HepG2 (cell line): ENCODE measurements at regions not wholly inside any gene's neighbourhood (a gene's known extent, or its start where the extent isn't known, plus 50 kb on each side); places are given as distances from the start of the nearest gene placed in this dataset.

Experiments used
- ATAC-seq: fragments of 200-7000 bp; cut with Tn5 transposase; 3 replicates; pipeline ENCODE4 v1.9.1; 2020; ENCODE audit warnings: mild to moderate bottlenecking, moderate library complexity
- BruUV-seq: library from RNA; stranded (reverse); fragments of 400-500 nt; replicated peaks from 2 replicates; lab custom pipeline; 2021; lab: Mats Ljungman, UMichigan
- CTCF ChIA-PET: fragments of 300-600 bp; formaldehyde crosslinking; extraction: SDS; loops from one replicate; lab custom pipeline; 2021; ENCODE audit warnings: low total read pairs, inconsistent platforms, low intra/inter-chr PET ratio; lab: Yijun Ruan, JAX
- POLR2A ChIA-PET: fragments of 350-600 bp; sonication (Branson Sonifier 250); formaldehyde crosslinking; loops from one replicate; lab custom pipeline; 2020; ENCODE audit warnings: antibody characterized with exemption, inconsistent platforms; lab: Yijun Ruan, JAX
- DNase-seq: peaks from one replicate; pipeline ENCODE4 v3.0.0-alpha.2; 2015; ENCODE audit warnings: low spot score
- FAIRE-seq: peaks from 3 replicates; lab custom pipeline; 2011; peaks lifted over from hg19 to GRCh38; lab: Jason Lieb, UNC
- H2AFZ ChIP-seq: one replicate; pipeline ENCODE4 v1.6.1; 2011; ENCODE audit warnings: low read length, inconsistent platforms
- H3K27ac ChIP-seq: fragments of 300-600 bp; 3 replicates; pipeline ENCODE4 v1.8.0; 2011; ENCODE audit warnings: mixed run types, mild to moderate bottlenecking, mixed read lengths, low read length, inconsistent platforms; ENCODE audit not compliant: insufficient read depth; ENCODE audit errors: extremely low read length
- H3K27me3 ChIP-seq, 2 experiments: fragments of 200-600 bp in 1 of 2; 2 replicates in 1 of 2; 3 replicates in 1 of 2; pipeline versions ENCODE4 v1.6.0 to v1.8.0; 2011; ENCODE audit warnings: low read length in 2 of 2, mild to moderate bottlenecking in 2 of 2, moderate library complexity in 2 of 2, inconsistent platforms in 1 of 2; ENCODE audit not compliant: insufficient read depth in 2 of 2, control insufficient read depth in 1 of 2
- H3K36me3 ChIP-seq, 2 experiments: fragments of 200-600 bp in 1 of 2; replicated peaks in 1 of 2; 2 replicates in 1 of 2; 3 replicates in 1 of 2; pipeline versions ENCODE4 v1.5.1 to v1.8.0; 2011; ENCODE audit warnings: low read length in 2 of 2, inconsistent platforms in 1 of 2; ENCODE audit not compliant: insufficient read depth in 2 of 2, control insufficient read depth in 1 of 2
- H3K4me1 ChIP-seq: 2 replicates; pipeline ENCODE4 v1.5.1; 2012; ENCODE audit warnings: low read length, inconsistent platforms; ENCODE audit not compliant: insufficient read depth
- H3K4me2 ChIP-seq: 2 replicates; pipeline ENCODE4 v1.6.0; 2011; ENCODE audit warnings: low read depth, low read length, inconsistent platforms
- H3K4me3 ChIP-seq, 3 experiments: fragments of 200-600 bp in 1 of 3; sonication (generic), shearing (Covaris generic) in 1 of 3; replicated peaks in 1 of 3; 2 replicates each; pipeline ENCODE4 v1.5.1; 2011 to 2016; ENCODE audit warnings: low read length in 3 of 3, inconsistent platforms in 2 of 3, low read depth in 2 of 3, mild to moderate bottlenecking in 2 of 3, control low read depth in 1 of 3, mixed read lengths in 1 of 3; ENCODE audit not compliant: insufficient read depth in 1 of 3
- H3K79me2 ChIP-seq: one replicate; pipeline ENCODE4 v1.6.1; 2011; ENCODE audit warnings: low read length, inconsistent platforms; ENCODE audit not compliant: insufficient read depth
- H3K9ac ChIP-seq: 2 replicates; pipeline ENCODE4 v1.6.0; 2011; ENCODE audit warnings: mild to moderate bottlenecking, low read depth, low read length, inconsistent platforms; ENCODE audit not compliant: insufficient read depth
- H3K9me3 ChIP-seq: 2 replicates; pipeline ENCODE4 v1.5.1; 2012; ENCODE audit warnings: mild to moderate bottlenecking, low read length
- H4K20me1 ChIP-seq: 2 replicates; pipeline ENCODE4 v1.6.0; 2011; ENCODE audit warnings: inconsistent platforms, mild to moderate bottlenecking, low read length, moderate library complexity; ENCODE audit not compliant: insufficient read depth
- GTF3A ChIP-seq: sonication (generic); formaldehyde crosslinking; conservative IDR thresholded peaks from 2 replicates; pipeline ENCODE4 v1.4.0; 2020; ENCODE audit warnings: mild to moderate bottlenecking, missing genetic modification reagents
- PAX8 ChIP-seq: sonication (generic); formaldehyde crosslinking; IDR thresholded peaks from 2 replicates; pipeline ENCODE4 v1.8.0; 2022; ENCODE audit warnings: mild to moderate bottlenecking, missing genetic modification reagents, borderline replicate concordance
- REL ChIP-seq: sonication (generic); formaldehyde crosslinking; conservative IDR thresholded peaks from 2 replicates; pipeline ENCODE4 v1.8.0; 2022; ENCODE audit warnings: mild to moderate bottlenecking, missing genetic modification reagents, moderate library complexity
- RORA ChIP-seq: sonication (generic); formaldehyde crosslinking; IDR thresholded peaks from 2 replicates; pipeline ENCODE4 v1.5.0; 2020; ENCODE audit warnings: mild to moderate bottlenecking, missing genetic modification reagents, moderate library complexity
- SAFB2 ChIP-seq: sonication (generic); formaldehyde crosslinking; IDR thresholded peaks from 2 replicates; pipeline ENCODE4 v1.5.1; 2020; ENCODE audit warnings: missing genetic modification reagents, low read depth, mild to moderate bottlenecking, borderline replicate concordance
- SRSF4 ChIP-seq: fragments of 200-400 bp; formaldehyde crosslinking; IDR thresholded peaks from one replicate; pipeline ENCODE4 v1.6.1; 2018; ENCODE audit warnings: mild to moderate bottlenecking, low read depth, low read length, moderate library complexity; ENCODE audit not compliant: poor library complexity, severe bottlenecking
- TOPORS ChIP-seq: sonication (generic); formaldehyde crosslinking; IDR thresholded peaks from 2 replicates; pipeline ENCODE4 v1.8.0; 2023; ENCODE audit warnings: mild to moderate bottlenecking, missing genetic modification reagents
- ZBTB3 ChIP-seq: sonication (generic); formaldehyde crosslinking; IDR thresholded peaks from 2 replicates; pipeline ENCODE4 v1.4.0; 2020; ENCODE audit warnings: low read depth, mild to moderate bottlenecking, moderate library complexity, missing genetic modification reagents, borderline replicate concordance
- ZNF160 ChIP-seq: sonication (generic); formaldehyde crosslinking; IDR thresholded peaks from 2 replicates; pipeline ENCODE4 v1.8.0; 2022; ENCODE audit warnings: mild to moderate bottlenecking, inconsistent platforms, missing genetic modification reagents
- ZNF263 ChIP-seq: sonication (generic); formaldehyde crosslinking; IDR thresholded peaks from 2 replicates; pipeline ENCODE4 v1.4.0; 2020; ENCODE audit warnings: missing genetic modification reagents
- ZNF510 ChIP-seq: sonication (generic); formaldehyde crosslinking; IDR thresholded peaks from 2 replicates; pipeline ENCODE4 v1.4.0; 2020; ENCODE audit warnings: low read depth, mild to moderate bottlenecking, missing genetic modification reagents
- ZNF546 ChIP-seq: sonication (generic); formaldehyde crosslinking; conservative IDR thresholded peaks from 2 replicates; pipeline ENCODE4 v1.8.1; 2023; ENCODE audit warnings: mild to moderate bottlenecking, missing genetic modification reagents
- ZNF768 ChIP-seq: sonication (generic); formaldehyde crosslinking; IDR thresholded peaks from 2 replicates; pipeline ENCODE4 v1.4.0; 2020; ENCODE audit warnings: missing genetic modification reagents
- WGBS: methylation state at CpG from one replicate; pipeline ENCODE4 v1.1.6; 2017; ENCODE audit warnings: low lambda C conversion rate; 5-methylcytosine and 5-hydroxymethylcytosine counted together
- in situ Hi-C: cut with HindIII; loops from 2 replicates; pipeline ENCODE4 v1.10.0; 2017; ENCODE audit warnings: low pct_unique_long_range_greater_than_20kb; ENCODE audit not compliant: extremely low pct_ligation_motif_present
- intact Hi-C: fragments of 100-400 bp; cut with micrococcal nuclease; formaldehyde crosslinking; loops from one replicate; pipeline ENCODE4 v1.10.0; 2022; ENCODE audit not compliant: unreplicated experiment

GRCh38 chr5:146986469-146986868 is 107.9 kb upstream of the PPP2R2B start:
- 0% methylated on average over 1 of the region's 1 CpG for WGBS
- Histone ChIP-seq H3K9ac (no peak overlapping the region), H3K9me3 (peaks cover 19% of the 10 kb centered on the region), H2AFZ (no peak overlapping the region), H3K4me2 (no peak overlapping the region), H3K27me3 (no peaks in the 10 kb centered on the region; a peak in 1 of 5 replicates), H3K27ac (no peak overlapping the region), H3K79me2 (no peaks in the 10 kb centered on the region), H3K4me1 (no peaks in the 10 kb centered on the region), H3K36me3 (no peaks in the 10 kb centered on the region), H4K20me1 (no peaks in the 10 kb centered on the region), H3K4me3 (no peak overlapping the region)
- FAIRE-seq = no peak
- no TSS peak for BruUV-seq
- in situ Hi-C loops = no loop called here
- no peak for DNase-seq
- CTCF ChIA-PET = no interaction called here
- no peak for ATAC-seq
- TF ChIP-seq ZBTB3 = no peak
- peak; percentile 79; the same call in 1 of the 2 replicates for TF ChIP-seq ZNF160 (CRISPR knock-in tag)
- intact Hi-C loops = no loop called here
- POLR2A ChIA-PET = no interaction called here

GRCh38 chr5:146993876-146994530 is 115.4 kb upstream of the PPP2R2B start:
- Histone ChIP-seq H4K20me1 (no peaks in the 10 kb centered on the region), H3K27me3 (no peaks in the 10 kb centered on the region; a peak in 1 of 5 replicates), H3K4me2 (no peak overlapping the region), H3K4me1 (no peaks in the 10 kb centered on the region)
- FAIRE-seq = no peak
- CTCF ChIA-PET = no interaction called here
- POLR2A ChIA-PET = no interaction called here
- TF ChIP-seq REL (CRISPR knock-in tag) = no peak
- TF ChIP-seq ZNF263 (CRISPR knock-in tag) = no peak
- no peak for TF ChIP-seq ZNF510 (CRISPR knock-in tag)
- no peak for TF ChIP-seq ZNF768 (CRISPR knock-in tag)
- TF ChIP-seq PAX8 = no peak
- TF ChIP-seq ZNF546 (CRISPR knock-in tag) = no peak
- TF ChIP-seq TOPORS (CRISPR knock-in tag) = no peak
- TF ChIP-seq SRSF4 = no peak
- no peak for TF ChIP-seq GTF3A
- TF ChIP-seq RORA (CRISPR knock-in tag) = no peak
- TF ChIP-seq SAFB2 (CRISPR knock-in tag) = no peak
- TF ChIP-seq, all 625 proteins: peak for 0
- no peaks in the 10 kb centered on the region for H3K36me3 ChIP-seq
- no peak overlapping the region for H3K9ac ChIP-seq
- ATAC-seq (no peak), DNase-seq (no peak)
- no peaks in the 10 kb centered on the region for H3K79me2 ChIP-seq
- 2% methylated on average over 4 of the region's 4 CpGs for WGBS
- H3K27ac ChIP-seq = no peak overlapping the region
- in situ Hi-C loops = no loop called here
- H3K9me3 ChIP-seq = peaks cover 12% of the 10 kb centered on the region
- intact Hi-C loops = no loop called here
- BruUV-seq = no TSS peak
- no peak overlapping the region for H3K4me3 ChIP-seq
- H2AFZ ChIP-seq = no peak overlapping the region
